GM18951 (cell line): ENCODE measurements at regions not wholly inside any gene's neighbourhood (a gene's known extent, or its start where the extent isn't known, plus 50 kb on each side); places are given as distances from the start of the nearest gene placed in this dataset.
"Not testable (repeated sequence)": the region's sequence is repeated elsewhere in the genome, so short reads cannot be mapped to it uniquely, and the experiment has no call there.

Experiments
- POLR2A ChIP-seq: IDR thresholded peaks from 4 replicates; pipeline ENCODE4 v1.6.1; 2011; ENCODE audit warnings: mild to moderate bottlenecking; ENCODE audit not compliant: insufficient read length, insufficient read depth; ENCODE audit errors: extremely low read depth
- in situ Hi-C: fragments of 300-500 bp; cut with MboI; formaldehyde crosslinking; loops from one replicate; pipeline ENCODE4 v1.12.0; 2022; ENCODE audit warnings: low sequenced_read_pairs, mixed read lengths, inconsistent platforms; ENCODE audit not compliant: unreplicated experiment

DNA sequence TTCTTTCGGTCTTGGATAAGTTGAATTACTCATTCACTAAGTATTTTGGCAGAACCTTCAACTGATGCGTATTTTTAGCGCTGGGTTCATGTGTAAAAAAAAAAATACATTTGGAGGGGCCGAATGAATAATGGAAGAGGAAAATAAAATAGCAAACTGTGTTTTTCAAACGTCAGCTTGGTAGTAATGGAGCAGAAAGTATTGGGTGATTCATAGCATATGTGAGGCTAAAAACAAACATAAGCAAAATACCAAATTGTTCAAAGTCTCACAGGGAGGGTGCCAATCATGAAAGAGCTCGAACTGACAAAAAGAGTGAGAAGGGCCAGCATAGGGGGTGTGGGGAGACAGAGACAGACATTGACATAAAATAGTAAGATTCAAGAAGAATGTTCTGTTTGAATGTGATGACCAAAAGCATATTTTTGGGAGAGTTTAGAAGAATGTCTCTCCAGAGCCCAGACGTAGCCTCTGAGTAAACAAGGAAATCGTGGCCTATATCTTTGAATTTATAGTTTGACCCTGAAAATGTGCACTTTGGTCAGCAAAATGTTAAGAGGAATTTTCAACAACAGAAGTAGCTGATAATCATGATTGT is 174.9 kb upstream of the HMHB1 start:
- TF ChIP-seq POLR2A: no peak
- in situ Hi-C loops: no loop called here

DNA sequence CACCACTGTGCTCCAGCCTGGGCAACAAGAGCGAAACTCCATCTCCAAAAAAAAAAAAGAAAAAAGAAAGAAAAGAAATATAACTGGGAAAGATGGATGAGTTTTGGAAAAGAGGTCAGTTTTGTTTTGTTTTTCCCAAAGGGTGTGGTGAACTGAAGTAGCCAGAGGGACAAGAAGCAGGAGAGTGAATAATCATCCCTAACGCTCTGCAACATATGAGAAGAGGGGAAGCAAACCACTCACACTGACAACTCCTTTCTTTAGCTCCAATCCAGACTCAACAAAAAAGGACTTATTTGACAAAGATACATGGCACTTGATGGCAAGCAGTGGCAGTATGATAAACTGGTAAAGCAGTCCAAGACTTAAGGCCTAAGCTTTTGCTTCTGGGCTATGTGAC is 176.1 kb upstream of the HMHB1 start:
- in situ Hi-C loops: no loop called here
- no peak for TF ChIP-seq POLR2A

DNA sequence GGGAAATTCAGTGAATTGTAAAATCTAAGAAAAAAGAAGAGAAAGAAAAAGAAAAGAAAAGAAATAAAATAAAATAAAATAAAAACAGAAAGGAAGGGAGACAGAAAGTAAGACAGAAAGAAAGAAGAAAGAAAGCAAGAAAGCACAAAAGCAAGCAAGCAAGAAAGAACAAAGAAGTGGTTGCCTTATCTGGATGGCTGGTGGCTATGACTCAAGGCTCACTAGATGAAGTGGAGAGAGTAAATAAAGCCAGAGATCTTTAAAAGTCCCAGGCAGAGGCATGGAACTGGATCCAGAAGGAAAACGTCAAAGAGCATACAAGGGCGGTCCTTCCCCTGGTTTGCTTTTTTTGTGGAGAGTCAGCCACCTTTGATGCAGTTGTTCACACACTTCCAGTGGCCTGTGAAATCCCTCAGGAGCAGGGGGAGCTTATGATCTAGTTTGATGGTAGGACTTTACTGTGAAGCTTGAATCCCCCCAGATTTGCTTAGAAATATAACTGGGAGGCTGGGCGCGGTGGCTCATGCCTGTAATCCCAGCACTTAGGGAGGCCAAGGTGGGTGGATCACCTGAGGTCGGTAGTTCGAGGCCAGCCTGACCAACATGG is 176.7 kb upstream of the HMHB1 start:
- in situ Hi-C loops: no loop called here
- no peak for TF ChIP-seq POLR2A

DNA sequence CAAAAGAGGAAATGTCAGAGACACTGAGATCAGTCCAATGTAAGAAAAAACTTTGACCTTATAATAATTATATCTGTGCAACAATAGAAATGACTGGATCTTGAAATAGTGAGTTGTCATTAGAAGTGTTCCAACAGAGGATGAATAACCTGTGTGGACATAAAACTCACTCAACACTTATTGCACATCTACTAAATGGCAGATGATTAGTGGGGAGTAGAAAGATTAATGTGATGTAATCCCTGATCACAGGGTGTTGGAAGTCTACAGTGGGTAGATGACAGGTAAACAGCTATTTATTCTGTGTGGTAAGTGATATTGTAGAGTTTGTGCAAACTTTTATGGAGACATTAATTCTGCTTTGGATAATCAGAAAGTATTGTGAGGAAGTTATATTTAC is 177.3 kb upstream of the HMHB1 start:
- no peak for TF ChIP-seq POLR2A
- in situ Hi-C loops: no loop called here

DNA sequence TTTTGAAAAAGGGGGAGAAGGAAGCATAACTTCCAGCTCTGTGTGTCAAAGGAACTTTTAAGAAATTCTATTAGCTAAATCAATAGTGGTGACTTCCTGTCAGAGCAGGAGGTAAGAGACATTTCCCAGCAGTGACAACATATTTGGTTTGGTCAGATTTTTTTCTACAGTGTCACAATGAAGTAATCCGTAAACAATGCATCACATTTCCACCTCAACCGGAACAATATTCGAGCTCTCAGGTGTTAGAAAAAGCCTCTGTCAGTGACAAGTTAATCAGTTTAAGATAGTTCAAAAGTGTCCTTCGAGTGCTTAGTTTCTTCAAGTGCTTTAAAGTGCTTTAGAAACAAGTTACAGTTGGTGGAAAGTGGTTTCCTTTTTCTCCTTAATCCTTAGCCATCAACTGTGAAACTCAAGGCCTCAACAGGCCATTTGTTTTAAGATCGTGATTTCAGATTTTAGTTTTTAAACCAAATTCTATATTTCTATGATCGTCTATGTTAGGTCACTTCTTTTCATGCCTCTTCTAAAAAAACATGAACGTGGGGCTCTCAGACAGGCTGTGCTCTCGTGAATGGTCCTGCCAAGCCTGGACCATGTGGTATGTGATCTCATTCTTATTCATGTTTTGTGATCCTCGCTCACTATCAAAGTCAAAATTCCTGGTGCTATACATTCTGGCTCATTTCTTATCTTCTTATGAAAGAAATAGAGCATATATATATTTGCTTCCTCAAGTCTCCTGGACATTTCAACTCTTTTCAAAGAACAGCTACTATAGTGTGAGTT is 181.9 kb upstream of the HMHB1 start:
- in situ Hi-C loops: no loop called here
- TF ChIP-seq POLR2A: no peak

DNA sequence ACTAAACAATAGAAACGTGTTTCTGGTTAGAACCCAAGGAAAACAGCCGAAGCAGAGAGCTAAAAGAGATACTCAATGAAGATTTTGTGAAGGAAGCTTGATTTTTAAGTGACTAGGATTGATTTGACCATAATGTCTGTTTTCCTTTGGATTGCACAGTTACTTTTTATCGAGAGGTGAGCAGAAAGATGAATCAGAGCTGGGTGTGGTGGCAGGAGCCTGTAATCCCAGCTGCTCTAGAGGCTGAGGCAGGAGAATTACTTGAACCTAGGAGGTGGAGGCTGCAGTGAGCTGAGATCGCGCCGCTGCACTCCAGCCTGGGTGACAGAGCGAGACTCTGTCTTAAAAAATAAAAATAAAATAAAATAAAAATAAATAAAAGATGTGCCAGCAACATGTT is 186.9 kb upstream of the HMHB1 start:
- in situ Hi-C loops: not testable (repeated sequence)

DNA sequence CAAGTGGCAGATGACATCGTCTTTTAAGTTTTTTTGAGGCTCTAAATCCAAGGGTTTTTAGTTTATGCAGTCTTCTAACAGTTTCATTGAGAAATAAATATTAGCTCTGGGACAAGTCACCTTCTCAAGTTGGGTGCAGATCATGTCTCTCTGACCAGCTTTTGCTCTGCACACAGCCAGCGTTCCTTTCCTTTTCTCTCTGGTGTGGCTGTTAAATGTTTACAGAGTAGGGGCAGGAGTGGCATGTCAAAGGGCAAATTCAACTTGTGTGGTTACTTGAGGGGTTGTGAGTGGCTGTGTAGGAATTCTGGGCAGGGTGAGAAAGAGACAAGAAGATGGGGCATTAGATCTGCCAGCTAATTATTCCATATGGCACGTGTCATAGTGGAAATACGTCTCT is 187.5 kb upstream of the HMHB1 start:
- in situ Hi-C loops: no loop called here
- no peak for TF ChIP-seq POLR2A

DNA sequence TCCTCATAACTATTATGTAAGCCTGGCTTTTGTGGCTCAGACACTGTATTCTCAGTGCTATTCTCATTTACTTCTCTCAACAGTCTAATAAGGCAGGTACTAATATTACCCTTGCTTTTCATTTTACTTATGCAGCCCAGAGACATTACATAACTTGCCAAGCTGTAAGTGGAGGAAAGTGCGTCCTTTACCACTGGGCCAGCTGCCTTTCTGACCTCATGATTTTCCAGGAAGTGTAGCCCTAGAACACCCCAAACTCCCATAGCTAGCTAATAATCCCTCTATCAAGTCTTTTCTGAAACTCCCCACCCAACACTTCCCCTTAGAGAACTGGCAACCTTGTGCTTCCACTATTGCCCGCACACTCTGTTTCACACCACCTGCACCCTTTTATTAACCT is 192.9 kb upstream of the HMHB1 start:
- no peak for TF ChIP-seq POLR2A
- in situ Hi-C loops: no loop called here

DNA sequence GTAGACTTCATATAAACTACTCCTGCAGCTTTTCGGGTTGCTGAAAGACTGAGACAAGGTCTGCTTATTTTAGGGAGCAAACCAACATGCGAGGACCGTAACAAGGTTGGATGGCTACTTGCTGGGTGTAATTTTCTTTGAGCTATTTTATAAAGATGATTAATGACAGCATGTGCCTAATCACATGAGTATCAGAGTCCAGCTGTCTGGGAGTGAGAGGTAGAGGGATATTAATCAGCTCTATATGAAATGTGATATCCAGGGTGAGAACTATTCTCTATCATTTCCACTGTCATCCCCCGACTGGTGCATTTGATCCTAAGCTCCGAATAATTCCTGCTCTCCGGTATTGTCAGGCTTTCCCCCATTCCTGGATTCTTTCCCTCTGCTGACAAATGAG is 193.8 kb upstream of the HMHB1 start:
- in situ Hi-C loops: no loop called here
- TF ChIP-seq POLR2A: no peak

DNA sequence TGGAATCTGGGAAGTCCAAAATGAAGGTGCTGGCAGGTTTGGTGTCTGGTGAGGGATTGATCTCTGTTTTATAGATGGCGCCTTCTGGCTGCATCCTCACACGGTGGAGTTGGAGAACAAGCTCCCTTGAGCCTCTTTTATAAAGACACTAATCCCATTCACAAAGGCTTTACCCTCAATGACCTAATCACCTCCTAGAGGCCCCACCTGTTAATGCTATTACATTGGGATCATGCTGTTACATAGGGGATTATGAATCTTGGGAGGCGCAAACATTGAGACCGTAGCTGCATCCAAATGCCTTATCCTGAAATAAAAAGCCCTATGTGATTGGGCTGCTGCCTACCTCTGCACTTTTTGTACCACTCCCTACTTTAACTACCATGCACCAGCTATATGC is 197.1 kb upstream of the HMHB1 start:
- in situ Hi-C loops: no loop called here
- TF ChIP-seq POLR2A: no peak

DNA sequence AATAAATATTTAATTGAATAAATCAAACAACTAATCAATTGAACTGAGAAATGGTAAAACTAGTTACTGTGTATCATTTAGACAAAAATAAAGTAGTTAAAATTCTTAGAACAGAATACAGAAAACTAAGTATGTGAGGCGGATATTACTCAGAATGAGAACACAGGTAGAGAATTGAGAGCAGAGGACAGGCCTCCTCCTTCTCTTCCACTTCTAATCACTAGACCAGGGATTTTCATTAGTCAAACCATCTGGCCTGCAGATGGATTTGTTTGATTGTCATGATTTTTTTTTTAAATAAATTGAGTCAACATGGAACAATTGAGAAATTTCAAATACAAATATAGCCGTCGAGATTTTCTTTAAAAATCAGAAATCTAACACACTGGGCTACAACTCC is 198.6 kb upstream of the HMHB1 start:
- in situ Hi-C loops: no loop called here
- no peak for TF ChIP-seq POLR2A

DNA sequence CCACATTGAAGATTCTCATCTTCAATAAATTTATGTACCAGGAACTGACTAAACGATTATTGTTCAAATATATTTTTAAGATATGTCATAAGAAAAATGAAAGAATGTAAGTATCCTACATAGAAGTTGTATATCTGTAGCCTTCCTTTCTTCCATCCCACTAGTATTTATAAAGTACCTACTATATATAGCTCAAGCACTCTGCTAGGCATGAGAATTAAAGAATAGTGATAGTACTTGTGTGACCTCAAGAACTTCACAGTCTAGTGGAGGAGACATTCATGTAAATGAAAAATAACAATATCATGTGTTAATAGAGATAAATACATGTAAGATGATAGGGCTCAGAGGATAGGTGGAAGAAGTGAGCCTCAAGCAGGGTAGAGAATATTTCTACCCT is 201.0 kb upstream of the HMHB1 start:
- in situ Hi-C loops: no loop called here
- TF ChIP-seq POLR2A: no peak

DNA sequence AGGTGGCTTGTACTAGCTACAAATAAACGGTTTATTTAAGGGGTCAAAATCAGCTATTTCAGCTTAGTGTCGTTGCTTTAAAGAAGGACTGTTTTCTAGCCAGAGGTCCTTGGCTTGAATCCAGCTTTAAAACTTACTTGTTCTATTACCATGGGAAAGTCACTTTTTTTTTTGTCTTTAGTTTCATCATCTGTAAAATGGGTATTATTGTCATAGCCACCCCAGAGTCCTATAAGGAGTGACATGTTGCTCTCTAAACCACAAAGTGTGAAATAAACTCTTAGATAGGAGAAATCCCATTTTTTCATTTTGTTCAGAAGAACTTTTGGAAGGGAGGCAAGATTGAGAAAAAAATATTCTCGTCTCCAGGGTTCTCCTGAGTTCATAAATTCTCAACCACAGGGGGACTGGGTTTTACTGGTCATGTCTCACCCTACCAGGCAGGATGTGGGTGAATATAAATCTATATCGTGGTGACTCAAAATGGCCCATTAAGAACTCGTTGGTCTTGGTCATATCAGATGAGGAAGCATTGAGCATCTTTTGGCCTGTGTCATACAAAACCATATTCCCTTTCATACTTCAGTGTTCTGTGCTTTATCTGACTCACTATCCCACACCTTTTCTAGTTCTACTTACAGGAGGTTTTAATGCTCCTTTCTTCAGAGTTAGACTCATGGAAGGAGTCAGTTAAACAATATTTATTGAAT is 202.7 kb upstream of the NR3C1 start:
- in situ Hi-C loops: no loop called here
- TF ChIP-seq POLR2A: no peak

DNA sequence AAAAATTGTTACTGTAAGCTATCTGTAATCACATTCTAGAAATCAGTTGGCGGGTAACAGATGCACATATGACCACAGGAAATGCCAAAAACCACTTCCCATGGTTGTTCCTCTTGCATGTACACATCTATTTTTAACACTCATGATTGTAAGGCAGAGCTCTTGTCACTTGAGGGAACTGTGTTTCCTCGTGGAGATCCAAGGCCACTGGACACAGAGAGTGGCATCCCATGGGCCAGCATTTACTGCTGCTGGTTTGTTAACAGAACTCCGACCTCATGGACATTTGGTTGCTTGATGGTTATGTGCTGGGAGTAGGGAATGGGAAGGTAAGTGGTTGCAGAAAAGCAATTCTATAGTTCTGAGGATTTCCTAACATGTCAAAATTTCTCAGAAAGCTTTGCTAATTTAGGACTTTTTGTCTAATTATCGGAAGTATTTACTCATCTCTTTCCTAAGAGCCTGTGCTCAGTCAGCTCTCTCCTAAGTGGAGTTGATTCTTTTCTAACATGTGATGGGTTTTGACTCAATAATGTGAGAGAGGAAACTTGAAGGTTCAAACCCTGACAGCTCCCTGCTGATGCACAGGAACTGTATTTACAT is 202.0 kb upstream of the NR3C1 start:
- in situ Hi-C loops: no loop called here

DNA sequence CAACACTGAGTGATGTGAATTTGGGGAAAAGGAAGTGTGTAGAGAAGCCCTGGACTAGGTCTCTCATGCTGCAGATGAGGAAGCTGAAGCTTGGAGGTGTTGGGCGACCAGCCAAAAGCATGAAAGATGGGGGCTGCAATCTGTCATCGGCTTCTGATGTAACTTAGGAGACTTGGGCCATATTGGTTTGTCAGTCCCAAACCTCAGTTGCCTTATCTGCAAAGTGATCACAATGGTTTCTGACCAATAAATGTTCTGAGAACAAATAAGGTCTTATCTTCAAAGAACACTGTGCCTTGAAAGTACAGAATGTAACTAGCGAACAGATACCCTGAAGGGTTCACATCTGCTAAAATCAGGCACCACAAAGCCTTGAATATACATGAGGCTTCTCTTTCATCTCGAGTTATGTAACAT is 198.4 kb upstream of the NR3C1 start:
- TF ChIP-seq POLR2A: no peak
- in situ Hi-C loops: no loop called here

More for the DNA sequence above, 202.0 kb upstream of the NR3C1 start:
- no peak for TF ChIP-seq POLR2A
